ENCODE measurements at regions not wholly inside any gene's neighbourhood (a gene's known extent, or its start where the extent isn't known, plus 50 kb on each side); places are given as distances from the start of the nearest gene placed in this dataset.

GRCh38 chr7:131087756-131088658 is 239.7 kb upstream of the MKLN1 start:
- DNase-seq: no peak

GRCh38 chr7:131090188-131090587 is 237.5 kb upstream of the MKLN1 start:
- DNase-seq: no peak

GRCh38 chr7:131090886-131091692 is 236.6 kb upstream of the MKLN1 start:
- DNase-seq: no peak

DNA sequence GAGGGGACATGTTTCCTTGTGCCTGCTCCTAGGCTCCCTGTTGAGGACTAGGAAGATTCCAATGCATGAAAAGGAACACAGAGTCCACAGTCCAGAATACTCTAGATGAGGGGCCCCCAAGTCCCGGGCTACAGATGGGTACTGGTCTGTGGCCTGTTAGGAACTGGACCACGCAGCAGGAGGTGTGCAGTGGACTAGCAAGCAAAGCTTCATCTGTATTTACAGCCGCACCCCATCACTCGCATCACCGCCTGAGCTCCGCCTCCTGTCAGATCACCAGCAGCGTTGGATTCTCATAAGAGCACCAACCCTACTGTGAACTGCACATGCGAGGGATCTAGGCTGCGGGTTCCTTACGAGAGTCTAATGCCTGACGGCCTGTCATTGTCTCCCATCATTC is 233.0 kb upstream of the MKLN1 start:
- no peak for DNase-seq

DNA sequence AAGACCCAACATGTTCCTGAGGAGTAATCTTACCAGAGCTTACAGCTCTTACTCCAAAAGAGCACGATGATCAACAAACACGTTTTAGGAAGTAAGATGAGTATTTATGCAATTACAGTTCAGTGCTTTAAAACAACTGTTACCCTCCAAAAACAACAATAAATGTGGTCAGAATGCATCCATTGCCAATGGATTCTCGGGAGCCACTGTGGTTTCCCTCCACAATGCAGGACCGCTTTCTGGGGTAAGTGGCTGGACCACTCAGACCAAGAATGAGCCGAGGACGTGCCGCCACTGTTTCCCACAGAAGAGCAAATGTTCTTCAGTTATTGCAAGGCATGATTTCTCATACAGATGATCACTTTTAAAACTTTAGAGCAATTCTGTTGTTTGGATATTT is 232.3 kb upstream of the MKLN1 start:
- no peak for DNase-seq

GRCh38 chr7:131096267-131096927 is 231.3 kb upstream of the MKLN1 start:
- DNase-seq: no peak

DNA sequence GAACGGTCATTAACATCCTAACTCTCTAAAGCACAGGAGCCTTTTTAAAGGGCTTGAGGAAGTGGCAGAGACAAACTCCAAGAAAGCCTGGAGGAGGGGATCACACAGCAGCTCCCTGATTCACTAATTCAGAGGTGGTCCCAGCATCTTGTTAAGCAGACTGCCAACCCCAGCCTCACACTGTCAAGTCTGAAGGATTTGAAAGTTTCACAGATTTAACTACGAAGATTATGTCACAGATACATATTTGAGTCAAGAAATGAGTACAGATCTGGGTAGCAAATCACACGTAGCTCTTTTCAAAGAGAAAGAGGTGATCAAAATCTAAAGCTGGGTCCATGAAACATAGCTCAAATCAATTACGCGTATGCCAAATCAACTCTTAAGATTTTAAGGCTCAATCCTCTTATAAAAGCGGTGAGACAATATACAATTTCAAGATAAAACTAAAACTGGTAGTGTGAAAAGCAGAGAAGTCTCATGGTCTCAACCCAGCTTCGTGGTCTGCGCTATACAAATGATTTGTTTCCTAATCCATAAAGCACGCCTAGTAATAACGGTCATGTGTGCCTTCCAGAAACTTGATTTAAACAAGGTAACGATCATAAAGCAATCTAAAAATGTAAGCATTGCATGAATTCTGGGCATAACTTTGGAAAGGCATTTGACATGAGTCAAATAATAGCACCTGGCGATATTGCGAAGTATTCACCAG is 229.9 kb upstream of the MKLN1 start:
- no peak for DNase-seq

- DNase-seq: no peak
These were observed 229.1 kb upstream of the MKLN1 start for GRCh38 chr7:131098527-131098926.

GRCh38 chr7:131100357-131101054 is 227.2 kb upstream of the MKLN1 start:
- no peak for DNase-seq

DNA sequence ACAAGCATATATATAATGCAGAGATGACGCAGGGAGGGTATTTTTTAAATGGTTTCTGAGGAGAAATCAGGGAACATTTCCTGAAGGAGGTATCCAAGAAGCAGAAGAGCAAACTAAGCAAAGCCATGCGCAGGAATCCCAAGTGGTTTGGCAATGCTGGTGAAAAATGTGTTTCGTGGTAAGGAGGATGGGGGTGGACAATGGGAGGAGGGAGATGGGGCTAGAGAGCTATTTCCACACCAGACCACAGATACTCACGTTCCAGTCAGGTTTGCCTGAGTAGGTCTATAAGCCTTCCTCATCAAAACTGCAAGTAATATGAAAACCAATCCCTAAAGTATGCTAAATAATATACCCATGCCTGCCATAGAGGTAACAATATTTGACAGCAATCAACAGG is 223.7 kb upstream of the MKLN1 start:
- DNase-seq: no peak

- no peak for DNase-seq
These were observed 222.9 kb upstream of the MKLN1 start for GRCh38 chr7:131104596-131105293.

DNA sequence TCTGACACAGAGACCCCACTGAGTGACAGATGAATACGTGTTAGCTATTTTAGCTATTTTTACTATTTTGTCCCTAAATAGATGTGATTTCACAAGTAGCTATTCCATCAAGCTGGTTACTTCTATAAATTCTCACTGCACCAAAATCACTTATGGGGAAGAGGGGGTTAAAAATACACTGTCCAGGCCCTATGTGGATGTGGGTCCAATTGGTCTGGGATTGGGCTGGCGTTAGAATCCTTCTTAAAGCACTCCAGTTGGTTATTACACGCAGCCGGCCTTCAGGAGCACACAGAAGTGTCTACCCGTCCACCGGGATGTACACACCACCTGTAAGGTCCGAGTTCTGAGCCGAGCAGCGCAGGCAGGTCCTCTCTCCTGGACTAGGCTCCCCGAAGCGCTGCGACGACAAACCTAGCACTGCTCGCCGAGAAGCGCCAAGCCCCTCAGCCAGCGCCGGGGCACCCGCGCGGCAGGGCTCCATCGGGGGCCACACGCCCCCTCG is 222.3 kb upstream of the MKLN1 start:
- peak; percentile 46 for DNase-seq

DNA sequence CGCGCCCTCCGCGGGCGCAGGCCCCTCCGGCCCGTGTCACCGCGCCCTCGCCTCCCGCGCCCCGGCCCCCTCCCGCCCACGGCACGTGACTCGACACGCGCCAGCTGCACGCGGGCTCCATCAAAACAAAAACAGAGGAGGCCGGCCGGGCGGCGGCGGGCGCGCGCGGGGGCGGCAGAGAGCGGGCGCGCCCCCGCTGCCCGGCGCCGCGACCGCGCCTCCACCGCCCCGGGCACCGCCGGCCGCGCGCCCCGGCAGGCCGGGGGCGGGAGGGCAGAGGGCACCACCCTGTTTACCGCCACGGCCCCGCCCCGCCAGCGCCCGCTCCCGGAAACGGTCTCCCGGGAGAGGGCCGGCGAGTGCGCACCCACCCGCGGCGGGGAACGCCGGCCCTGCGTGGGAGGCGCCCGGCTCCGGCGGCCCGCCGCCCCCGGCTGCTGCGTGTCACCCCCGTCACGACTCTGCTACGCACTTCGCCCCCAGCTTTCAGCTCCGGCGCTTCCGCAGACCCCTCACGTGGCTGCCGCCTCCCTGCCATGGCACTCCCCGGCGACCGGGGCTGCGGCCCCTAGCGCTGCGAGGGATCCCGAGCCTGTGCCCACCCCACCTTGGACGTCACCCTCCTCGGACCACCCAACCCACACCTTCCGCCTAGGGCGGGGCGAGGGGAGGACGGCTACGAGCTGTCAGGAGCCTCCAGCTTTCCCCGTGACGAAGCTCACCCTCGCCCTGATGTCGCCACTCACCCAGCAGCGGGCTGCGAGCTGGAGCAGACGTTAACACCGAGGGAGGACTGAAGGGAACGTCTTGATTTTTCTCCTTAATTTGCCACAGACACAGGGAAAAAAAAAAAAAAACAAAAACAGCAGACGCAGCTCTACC is 221.6 kb upstream of the MKLN1 start:
- peak; percentile 74 for DNase-seq

DNA sequence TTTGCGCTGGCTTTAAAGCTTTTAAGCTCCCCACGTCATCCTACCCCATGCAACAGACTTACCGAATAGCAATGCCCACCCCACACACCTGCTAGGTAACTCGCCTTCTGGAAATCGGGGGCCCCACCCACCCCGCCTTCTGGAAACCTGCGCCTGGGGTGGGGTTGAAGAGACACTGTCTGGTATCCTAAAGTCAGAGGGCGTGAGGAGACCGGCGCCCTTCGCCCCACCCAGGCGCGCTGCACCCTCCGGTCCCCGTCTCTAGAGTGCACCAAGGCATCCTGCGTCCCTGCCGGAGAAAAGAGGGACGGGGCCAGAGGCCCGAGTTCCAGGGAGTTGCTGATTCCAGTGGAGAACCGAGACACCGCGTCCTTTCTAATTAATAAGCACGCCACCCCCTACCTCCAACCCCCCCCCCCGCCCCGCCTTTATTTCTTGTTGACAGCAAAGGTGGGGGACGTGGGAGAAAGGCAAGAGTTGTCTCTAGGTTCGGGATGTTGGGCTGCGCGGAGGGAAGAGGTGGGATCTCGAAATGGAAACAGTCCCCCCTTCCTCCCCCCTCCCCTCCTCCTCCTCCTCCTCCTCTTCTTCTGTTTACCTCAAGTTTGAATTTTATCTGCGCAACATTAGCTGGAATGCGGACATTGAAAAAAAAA is 220.9 kb upstream of the MKLN1 start:
- DNase-seq: no peak

- DNase-seq: peak; percentile 79
These were observed 220.1 kb upstream of the MKLN1 start for GRCh38 chr7:131107337-131108211.

DNA sequence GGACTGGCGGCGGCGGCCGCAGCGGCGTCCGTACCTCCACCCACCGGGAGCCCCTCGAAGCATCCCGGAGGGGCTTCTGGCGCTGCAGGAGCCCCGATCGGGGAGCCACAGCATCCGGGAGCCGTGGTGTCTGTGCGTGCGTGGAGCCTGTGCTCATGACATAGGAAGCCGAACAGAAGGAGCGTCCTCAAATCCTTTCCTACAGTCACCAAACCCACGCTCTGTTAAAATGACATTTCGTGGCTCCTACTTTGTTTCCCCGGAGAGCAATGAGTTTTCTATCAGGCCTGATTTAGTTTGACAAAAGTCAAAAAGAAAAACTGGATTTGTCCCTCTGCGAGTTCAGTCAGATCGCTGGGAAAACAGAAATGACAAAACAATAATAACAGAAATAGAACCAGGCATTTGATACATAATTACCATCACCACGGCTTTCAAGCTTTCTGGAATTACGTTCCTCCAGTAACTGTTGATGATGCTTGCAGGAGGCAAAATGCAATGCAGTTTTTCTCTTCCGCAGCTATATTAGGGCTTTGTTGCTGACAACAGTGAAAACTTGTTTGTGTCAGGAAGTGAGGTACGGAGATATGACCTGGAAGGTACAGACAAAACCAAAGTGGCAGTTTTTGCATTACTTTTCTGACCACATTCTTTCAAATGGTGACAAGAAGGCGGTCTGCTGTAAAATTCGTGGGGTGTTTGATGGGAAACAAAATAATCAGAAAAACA is 219.3 kb upstream of the MKLN1 start:
- DNase-seq: peak; percentile 20

- DNase-seq: no peak
These were observed 218.5 kb upstream of the MKLN1 start for GRCh38 chr7:131109011-131109758.

Measured in right kidney (tissue), 1 donor.